Spleen (tissue), 11 donors: ENCODE measurements at regions not wholly inside any gene's neighbourhood (a gene's known extent, or its start where the extent isn't known, plus 50 kb on each side); places are given as distances from the start of the nearest gene placed in this dataset.

Experiments
- DNase-seq: peaks from one replicate; pipeline ENCODE4 v3.0.0-alpha.2; 2020
- H3K27ac ChIP-seq, 8 donors: fragments of 200-600 bp; sonication (generic) in 7 of 8; 1 replicate in 4 of 8; 2 replicates in 4 of 8; pipeline versions ENCODE4 v1.5.0 to v1.8.0; 2016 to 2021; ENCODE audit warnings: inconsistent platforms in 4 of 8, mild to moderate bottlenecking in 4 of 8, moderate library complexity in 1 of 8
- H3K27me3 ChIP-seq, 7 donors: fragments of 200-600 bp; sonication (generic) in 6 of 7; replicated peaks in 1 of 7; 1 replicate in 4 of 7; 2 replicates in 3 of 7; pipeline versions ENCODE4 v1.5.0 to v1.8.0; 2016 to 2021; ENCODE audit warnings: inconsistent platforms in 3 of 7, mild to moderate bottlenecking in 1 of 7
- H3K36me3 ChIP-seq, 6 donors: fragments of 200-600 bp; sonication (generic) in 5 of 6; 1 replicate in 4 of 6; 2 replicates in 2 of 6; pipeline versions ENCODE4 v1.5.0 to v1.8.0; 2016 to 2021; ENCODE audit warnings: inconsistent platforms in 2 of 6
- H3K4me1 ChIP-seq, 6 donors: fragments of 200-600 bp; sonication (generic) in 5 of 6; 1 replicate in 3 of 6; 2 replicates in 3 of 6; pipeline versions ENCODE4 v1.5.0 to v1.8.0; 2016 to 2021; ENCODE audit warnings: inconsistent platforms in 3 of 6
- H3K4me3 ChIP-seq, 8 donors: fragments of 200-600 bp; sonication (generic) in 7 of 8; 1 replicate in 4 of 8; 2 replicates in 4 of 8; pipeline versions ENCODE4 v1.5.0 to v1.8.0; 2016 to 2021; ENCODE audit warnings: inconsistent platforms in 4 of 8, mild to moderate bottlenecking in 4 of 8, moderate library complexity in 2 of 8
- H3K9me3 ChIP-seq, 8 donors: fragments of 200-600 bp; sonication (generic) in 7 of 8; 1 replicate in 4 of 8; 2 replicates in 4 of 8; pipeline versions ENCODE4 v1.5.0 to v1.8.0; 2016 to 2021; ENCODE audit warnings: inconsistent platforms in 4 of 8
- CTCF ChIP-seq, 11 experiments: fragments of 200-600 bp in 7 of 11; fragments of 450-650 bp in 4 of 11; sonication (generic) in 4 of 11; IDR thresholded peaks in 8 of 11; conservative IDR thresholded peaks in 3 of 11; 1 replicate in 7 of 11; 2 replicates in 4 of 11; pipeline versions ENCODE4 v1.4.0 to v1.8.0; 2016 to 2021; ENCODE audit warnings: antibody characterized with exemption in 11 of 11, inconsistent platforms in 4 of 11, mild to moderate bottlenecking in 1 of 11
- POLR2A ChIP-seq, 3 donors: fragments of 450-650 bp; IDR thresholded peaks; one replicate each; pipeline ENCODE4 v1.5.1; 2017; ENCODE audit warnings: antibody characterized with exemption in 3 of 3, mild to moderate bottlenecking in 1 of 3
- POLR2AphosphoS5 ChIP-seq, 3 donors: sonication (generic); formaldehyde crosslinking; IDR thresholded peaks; one replicate each; pipeline ENCODE4 v1.5.1; 2017; ENCODE audit warnings: antibody characterized with exemption in 3 of 3
- WGBS, 5 donors: extraction: QIAGEN DNeasy Blood & Tissue Kit in 3 of 5; methylation state at CpG; one replicate each; pipeline versions ENCODE4 v1.1.5 to v1.1.7; 2013 to 2018; 5-methylcytosine and 5-hydroxymethylcytosine counted together
- intact Hi-C: fragments of 100-400 bp; cut with DNase I; formaldehyde crosslinking; loops from one replicate; pipeline ENCODE4 v1.15.0; 2023; ENCODE audit warnings: low total_unique reads
- donor health status: healthy with polysubstance abuse.
- donor health status: DM: no; HTN: no; CAD: no; lungs with moderate emphysema.
- donor health status: DM: no; HTN: no; CAD: no.
- donor health status: Bipolar disorder and iron deficiency.
- donor health status: healthy.
- donor health status: DM: no; HTN: no; CAD: no.
- donor health status: DM: yes; HTN: yes; CAD: no.

GRCh38 chr15:47862402-47862801, 145.1 kb downstream of the SEMA6D start:
- intact Hi-C loops: no loop called here
- DNase-seq: no peak
- Histone ChIP-seq H3K27ac (no peak overlapping the region), H3K27me3 (no peaks in the 10 kb centered on the region), H3K4me1 (no peaks in the 10 kb centered on the region), H3K9me3 (peaks cover 0 to 18% (median 3%) of the 10 kb centered on the region in 8 donors), H3K4me3 (no peak overlapping the region), H3K36me3 (no peaks in the 10 kb centered on the region)
- 55 to 70% (median 67%) methylated on average over 3 of the region's 3 CpGs for WGBS, 5 donors
- no peak for TF ChIP-seq CTCF (IDR thresholded peaks at IDR 0.05 in 8 of 11, conservative IDR thresholded peaks at IDR 0.05 in 3 of 11)
- no peak for TF ChIP-seq POLR2AphosphoS5 (IDR thresholded peaks at IDR 0.05)
- TF ChIP-seq POLR2A (IDR thresholded peaks at IDR 0.05): no peak

GRCh38 chr15:47866446-47866845, 149.1 kb downstream of the SEMA6D start:
- intact Hi-C loops: no loop called here
- Histone ChIP-seq H3K27me3 (no peaks in the 10 kb centered on the region), H3K9me3 (peaks cover 0 to 34% (median 7%) of the 10 kb centered on the region in 8 donors), H3K27ac (no peak overlapping the region), H3K36me3 (no peaks in the 10 kb centered on the region), H3K4me3 (no peak overlapping the region), H3K4me1 (no peaks in the 10 kb centered on the region)
- DNase-seq: no peak
- no peak for TF ChIP-seq CTCF (IDR thresholded peaks at IDR 0.05 in 8 of 11, conservative IDR thresholded peaks at IDR 0.05 in 3 of 11)
- no peak for TF ChIP-seq POLR2A (IDR thresholded peaks at IDR 0.05)
- no peak for TF ChIP-seq POLR2AphosphoS5 (IDR thresholded peaks at IDR 0.05)
- 84 to 97% (median 86%) methylated on average over 1 of the region's 1 CpG for WGBS, 5 donors

- Histone ChIP-seq H3K4me3 (no peak overlapping the region), H3K36me3 (no peaks in the 10 kb centered on the region), H3K9me3 (peaks cover 0 to 29% (median 5%) of the 10 kb centered on the region in 8 donors), H3K27ac (no peak overlapping the region), H3K4me1 (no peaks in the 10 kb centered on the region), H3K27me3 (no peaks in the 10 kb centered on the region)
- WGBS, 5 donors: 89 to 100% (median 97%) methylated on average over 1 of the region's 1 CpG
- TF ChIP-seq POLR2AphosphoS5 (IDR thresholded peaks at IDR 0.05) (no peak), CTCF (IDR thresholded peaks at IDR 0.05 in 8 of 11, conservative IDR thresholded peaks at IDR 0.05 in 3 of 11) (no peak), POLR2A (IDR thresholded peaks at IDR 0.05) (no peak)
- DNase-seq: no peak
- intact Hi-C loops: no loop called here
Observed at GRCh38 chr15:47870300-47870955, 153.1 kb downstream of the SEMA6D start.

- H3K36me3 ChIP-seq: no peaks in the 10 kb centered on the region
- H3K4me3 ChIP-seq: no peak overlapping the region
- WGBS, 5 donors: 65 to 79% (median 71%) methylated on average over 2 of the region's 2 CpGs
- intact Hi-C loops: no loop called here
- TF ChIP-seq CTCF (IDR thresholded peaks at IDR 0.05 in 8 of 11, conservative IDR thresholded peaks at IDR 0.05 in 3 of 11): no peak
- TF ChIP-seq POLR2A (IDR thresholded peaks at IDR 0.05): no peak
- no peak for TF ChIP-seq POLR2AphosphoS5 (IDR thresholded peaks at IDR 0.05)
- no peak overlapping the region for H3K27ac ChIP-seq
- no peaks in the 10 kb centered on the region for H3K27me3 ChIP-seq
- no peak for DNase-seq
- peaks cover 0 to 22% (median 5%) of the 10 kb centered on the region in 8 donors for H3K9me3 ChIP-seq
- no peaks in the 10 kb centered on the region for H3K4me1 ChIP-seq
Observed at GRCh38 chr15:47870956-47871625, 153.8 kb downstream of the SEMA6D start.
